Psoas muscle (tissue), 7 donors: ENCODE measurements at regions not wholly inside any gene's neighbourhood (a gene's known extent, or its start where the extent isn't known, plus 50 kb on each side); places are given as distances from the start of the nearest gene placed in this dataset.

Experiments used
- ATAC-seq, 4 donors: fragments of 200-7000 bp; cut with Tn5 transposase; one replicate each; pipeline ENCODE4 v1.9.1; 2020; ENCODE audit warnings: moderate library complexity in 3 of 4, mild to moderate bottlenecking in 2 of 4
- DNase-seq, 2 donors: peaks; one replicate each; pipeline ENCODE4 v3.0.0-alpha.2; 2020
- H3K27ac ChIP-seq: fragments of 200-600 bp; one replicate; pipeline ENCODE4 v1.8.0; 2022
- H3K27me3 ChIP-seq, 3 donors: fragments of 200-600 bp in 1 of 3; one replicate each; pipeline versions ENCODE4 v1.6.1 to v1.8.0; 2013 to 2022; ENCODE audit warnings: low read length in 2 of 3, mild to moderate bottlenecking in 2 of 3, moderate library complexity in 1 of 3; ENCODE audit not compliant: insufficient read depth in 3 of 3
- H3K36me3 ChIP-seq, 2 donors: fragments of 200-600 bp in 1 of 2; one replicate each; pipeline versions ENCODE4 v1.6.1 to v1.8.0; 2013 to 2022; ENCODE audit warnings: low read depth in 1 of 2, mild to moderate bottlenecking in 1 of 2, moderate library complexity in 1 of 2; ENCODE audit not compliant: insufficient read depth in 1 of 2
- H3K4me1 ChIP-seq: fragments of 200-600 bp; one replicate; pipeline ENCODE4 v1.8.0; 2022
- H3K4me3 ChIP-seq: fragments of 200-600 bp; one replicate; pipeline ENCODE4 v1.8.0; 2022; ENCODE audit warnings: mild to moderate bottlenecking
- H3K9me3 ChIP-seq: fragments of 200-600 bp; one replicate; pipeline ENCODE4 v1.8.0; 2022
- CTCF ChIP-seq: fragments of 200-600 bp; IDR thresholded peaks from one replicate; pipeline ENCODE4 v1.8.0; 2022; ENCODE audit warnings: antibody characterized with exemption
- WGBS, 3 donors: extraction: QIAGEN DNeasy Blood & Tissue Kit; methylation state at CpG; one replicate each; pipeline versions ENCODE4 v1.1.6 to v1.1.7; 2013; 5-methylcytosine and 5-hydroxymethylcytosine counted together
- intact Hi-C, 2 donors: fragments of 100-400 bp; cut with DNase I; formaldehyde crosslinking; loops; one replicate each; pipeline versions ENCODE4 v1.11.0 to v1.14.2; 2022
- donor health status: healthy with polysubstance abuse.
- donor health status: DM: no; HTN: no; CAD: no; lungs with moderate emphysema.
- donor health status: Bipolar disorder and iron deficiency.
- donor health status: healthy.
- donor health status: DM: yes; HTN: yes; CAD: no.
- donor health status: DM: no; HTN: no; CAD: no.
- donor health status: DM: yes; HTN: yes; CAD: no.

GRCh38 chr11:112795142-112795815 is 165.9 kb upstream of the NCAM1 start:
- DNase-seq, result peak; percentile 55 to 67
- Histone ChIP-seq H3K27me3 (no peaks in the 10 kb centered on the region), H3K36me3 (no peaks in the 10 kb centered on the region), H3K27ac (peak overlapping the region; percentile 47), H3K9me3 (no peaks in the 10 kb centered on the region), H3K4me3 (no peak overlapping the region), H3K4me1 (no peaks in the 10 kb centered on the region)
- WGBS, 3 donors, result 31 to 45% (median 32%) methylated on average over 14 of the region's 14 CpGs
- ATAC-seq, result peak; percentile 72 to 86 (median 74)
- intact Hi-C loops, result loop anchor here (1.0 to 5.0 kb wide), 4 partner anchors 206 to 492 kb away; no protein-coding TSS in a partner anchor
- TF ChIP-seq CTCF, result peak; percentile 65

- no peaks in the 10 kb centered on the region for H3K4me1 ChIP-seq
- no peaks in the 10 kb centered on the region for H3K27me3 ChIP-seq
- no peak overlapping the region for H3K4me3 ChIP-seq
- peak overlapping the region; percentile 47 for H3K27ac ChIP-seq
- peak; percentile 50 to 65 (median 62) for ATAC-seq
- H3K36me3 ChIP-seq, result no peaks in the 10 kb centered on the region
- peak in 1 of 2 donors; percentile 26 for DNase-seq
- WGBS, 3 donors, result 40 to 47% (median 45%) methylated on average over 17 of the region's 17 CpGs
- intact Hi-C loops, result loop anchor here (1.0 to 5.0 kb wide), 4 partner anchors 207 to 491 kb away; no protein-coding TSS in a partner anchor
- H3K9me3 ChIP-seq, result no peaks in the 10 kb centered on the region
- TF ChIP-seq CTCF, result no peak
These were observed 165.1 kb upstream of the NCAM1 start for GRCh38 chr11:112795911-112796649.

- Histone ChIP-seq H3K4me1 (no peaks in the 10 kb centered on the region), H3K36me3 (no peaks in the 10 kb centered on the region), H3K27ac (no peak overlapping the region), H3K9me3 (no peaks in the 10 kb centered on the region), H3K27me3 (no peaks in the 10 kb centered on the region), H3K4me3 (no peak overlapping the region)
- 71 to 88% (median 73%) methylated on average over 2 of the region's 2 CpGs for WGBS, 3 donors
- intact Hi-C loops, result loop anchor here (5.0 kb wide), 2 partner anchors 315 to 490 kb away; no protein-coding TSS in a partner anchor
- no peak for TF ChIP-seq CTCF
- no peak for ATAC-seq
- no peak for DNase-seq
These were observed 164.1 kb upstream of the NCAM1 start for GRCh38 chr11:112797092-112797491.

GRCh38 chr11:112797648-112798293 is 163.4 kb upstream of the NCAM1 start:
- H3K27ac ChIP-seq, result no peak overlapping the region
- intact Hi-C loops, result loop anchor here (5.0 kb wide), 2 partner anchors 315 to 490 kb away; no protein-coding TSS in a partner anchor
- H3K4me1 ChIP-seq, result no peaks in the 10 kb centered on the region
- ATAC-seq (peak; percentile 37 to 56 (median 48)), DNase-seq (no peak)
- H3K27me3 ChIP-seq, result no peaks in the 10 kb centered on the region
- 64 to 74% (median 71%) methylated on average over 14 of the region's 14 CpGs for WGBS, 3 donors
- H3K9me3 ChIP-seq, result no peaks in the 10 kb centered on the region
- TF ChIP-seq CTCF, result peak; percentile 33
- H3K4me3 ChIP-seq, result no peak overlapping the region
- no peaks in the 10 kb centered on the region for H3K36me3 ChIP-seq
